Fibroblast of lung (primary cell): ENCODE measurements at regions not wholly inside any gene's neighbourhood (a gene's known extent, or its start where the extent isn't known, plus 50 kb on each side); places are given as distances from the start of the nearest gene placed in this dataset.

Experiments
- CTCF ChIP-seq, 2 donors: IDR thresholded peaks in 1 of 2; conservative IDR thresholded peaks in 1 of 2; 1 replicate in 1 of 2; 2 replicates in 1 of 2; pipeline ENCODE4 v1.5.1; 2011 to 2012; ENCODE audit warnings: low read length in 2 of 2, control low read depth in 1 of 2, inconsistent platforms in 1 of 2, low read depth in 1 of 2, mild to moderate bottlenecking in 1 of 2
- EZH2 ChIP-seq: IDR thresholded peaks from 2 replicates; pipeline ENCODE4 v1.5.1; 2012; ENCODE audit warnings: low read length, control low read depth, mild to moderate bottlenecking; ENCODE audit errors: missing control alignments

- TF ChIP-seq CTCF (conservative IDR thresholded peaks at IDR 0.05 in 1 of 2, IDR thresholded peaks at IDR 0.05 in 1 of 2; ENCODE audit: low read depth in 1 of 2, low read length in 2 of 2), result no peak
- no peak for TF ChIP-seq EZH2
Measured at GRCh38 chr17:31758646-31759045, 100.4 kb downstream of the COPRS start.
